ENCODE measurements at regions not wholly inside any gene's neighbourhood (a gene's known extent, or its start where the extent isn't known, plus 50 kb on each side); places are given as distances from the start of the nearest gene placed in this dataset.

DNA sequence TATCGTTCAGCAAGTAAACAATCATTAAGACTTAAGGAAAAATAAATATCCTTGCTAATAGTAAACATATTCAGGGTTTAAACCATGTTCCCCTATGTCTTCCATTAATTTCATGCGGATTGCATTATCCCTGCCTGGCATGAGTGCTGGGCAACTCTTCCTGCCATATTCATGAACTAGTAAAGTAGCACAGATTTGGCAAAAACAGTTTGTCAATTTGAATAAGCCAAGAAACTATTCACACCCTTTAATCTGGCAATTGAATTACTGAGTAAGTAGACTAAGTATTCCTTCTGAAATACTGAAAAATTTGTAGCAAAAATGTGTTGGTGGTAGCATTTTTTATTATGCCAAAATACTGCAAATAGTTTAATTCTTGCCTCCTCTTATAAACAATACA, 512.0 kb downstream of the NLGN4X start:
- TF ChIP-seq, protein P1, sequence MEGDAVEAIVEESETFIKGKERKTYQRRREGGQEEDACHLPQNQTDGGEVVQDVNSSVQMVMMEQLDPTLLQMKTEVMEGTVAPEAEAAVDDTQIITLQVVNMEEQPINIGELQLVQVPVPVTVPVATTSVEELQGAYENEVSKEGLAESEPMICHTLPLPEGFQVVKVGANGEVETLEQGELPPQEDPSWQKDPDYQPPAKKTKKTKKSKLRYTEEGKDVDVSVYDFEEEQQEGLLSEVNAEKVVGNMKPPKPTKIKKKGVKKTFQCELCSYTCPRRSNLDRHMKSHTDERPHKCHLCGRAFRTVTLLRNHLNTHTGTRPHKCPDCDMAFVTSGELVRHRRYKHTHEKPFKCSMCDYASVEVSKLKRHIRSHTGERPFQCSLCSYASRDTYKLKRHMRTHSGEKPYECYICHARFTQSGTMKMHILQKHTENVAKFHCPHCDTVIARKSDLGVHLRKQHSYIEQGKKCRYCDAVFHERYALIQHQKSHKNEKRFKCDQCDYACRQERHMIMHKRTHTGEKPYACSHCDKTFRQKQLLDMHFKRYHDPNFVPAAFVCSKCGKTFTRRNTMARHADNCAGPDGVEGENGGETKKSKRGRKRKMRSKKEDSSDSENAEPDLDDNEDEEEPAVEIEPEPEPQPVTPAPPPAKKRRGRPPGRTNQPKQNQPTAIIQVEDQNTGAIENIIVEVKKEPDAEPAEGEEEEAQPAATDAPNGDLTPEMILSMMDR (IDR thresholded peaks at IDR 0.05): no peak
- TF ChIP-seq POLR2A (IDR thresholded peaks at IDR 0.05): no peak
